GM19240 (cell line): ENCODE measurements at regions not wholly inside any gene's neighbourhood (a gene's known extent, or its start where the extent isn't known, plus 50 kb on each side); places are given as distances from the start of the nearest gene placed in this dataset.
"Not testable (repeated sequence)": the region's sequence is repeated elsewhere in the genome, so short reads cannot be mapped to it uniquely, and the experiment has no call there.

Experiments
- DNase-seq: peaks from one replicate; pipeline ENCODE4 v3.0.0; 2011; ENCODE audit warnings: low spot score; ENCODE audit not compliant: insufficient read length

DNA sequence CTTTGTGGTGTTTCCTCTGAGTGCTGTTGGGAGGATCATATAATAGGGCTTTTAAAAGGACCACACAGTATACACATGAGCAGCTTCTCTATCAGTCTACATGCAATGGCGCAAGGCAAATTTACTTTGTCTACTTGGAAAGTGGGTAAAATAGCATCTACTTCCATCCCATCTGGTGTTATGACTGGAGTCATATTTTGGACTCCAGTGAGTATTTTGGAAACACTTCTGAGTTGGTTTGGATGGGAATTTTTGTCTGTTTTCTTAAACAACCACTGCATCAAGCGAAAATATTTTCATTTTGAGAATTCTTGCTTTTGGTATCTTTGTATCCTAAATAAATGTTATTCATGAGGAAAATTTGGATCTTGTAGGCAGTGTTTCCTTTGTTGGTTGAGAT lies 220.8 kb downstream of the NMUR2 start:
- DNase-seq, result no peak

GRCh38 chr5:152181461-152181860 lies 223.6 kb downstream of the NMUR2 start:
- DNase-seq, result no peak

- DNase-seq, result no peak
These were observed 226.8 kb downstream of the NMUR2 start for GRCh38 chr5:152178350-152178699.

DNA sequence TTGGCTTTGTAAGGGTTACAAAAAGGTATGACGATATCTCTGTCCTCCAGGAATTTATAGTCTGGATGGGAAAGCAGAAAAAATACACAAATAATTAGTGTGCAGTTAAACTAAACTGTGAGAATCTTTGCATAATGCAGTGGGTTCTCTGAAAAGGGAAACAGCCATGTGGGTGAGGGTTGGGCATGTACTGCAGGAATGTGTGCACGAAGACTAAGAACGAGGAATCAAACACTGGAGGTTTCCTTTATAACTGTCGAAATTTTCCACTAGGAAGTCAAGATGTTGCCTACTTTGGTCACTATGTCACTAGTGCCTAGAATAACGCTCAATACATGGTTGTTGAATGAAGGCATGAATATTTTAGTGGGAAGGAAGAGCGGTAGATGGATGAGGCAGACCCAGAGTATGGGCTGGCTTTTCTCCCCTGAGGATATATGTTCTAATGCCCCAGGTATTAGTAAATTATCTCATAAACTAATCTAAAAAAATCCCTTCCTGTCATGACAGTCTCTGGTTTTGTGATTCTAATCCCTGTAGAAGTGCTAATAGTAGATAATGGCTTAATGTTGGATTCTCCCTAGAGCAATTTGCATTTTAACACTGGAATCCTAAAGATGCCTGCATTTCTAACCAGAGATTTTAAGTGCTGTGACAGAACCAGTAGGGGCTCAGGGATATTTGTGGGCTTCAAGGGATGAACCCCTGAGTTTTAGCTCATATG lies 227.3 kb downstream of the NMUR2 start:
- no peak for DNase-seq

GRCh38 chr5:152171888-152172287 lies 233.2 kb downstream of the NMUR2 start:
- no peak for DNase-seq

DNA sequence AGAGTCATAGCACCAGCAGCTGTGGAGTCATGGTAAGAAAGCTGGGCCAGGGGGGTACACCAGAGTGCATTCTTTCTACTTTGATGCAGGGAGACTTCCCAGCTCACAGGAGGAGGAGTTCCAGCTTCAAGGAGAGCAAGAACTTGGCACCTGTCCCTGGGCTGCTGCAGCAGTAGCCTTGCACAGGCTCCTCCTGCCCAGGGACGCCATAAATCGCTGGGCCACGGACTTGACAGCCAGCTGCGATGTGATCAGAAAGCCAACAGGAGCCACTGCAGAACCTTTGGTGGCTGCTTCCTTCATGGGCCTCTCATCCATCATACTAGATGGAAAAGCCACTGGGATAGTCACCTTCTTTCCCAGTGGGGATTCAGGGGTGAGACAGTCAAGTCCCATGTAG lies 234.7 kb downstream of the NMUR2 start:
- DNase-seq, result no peak

DNA sequence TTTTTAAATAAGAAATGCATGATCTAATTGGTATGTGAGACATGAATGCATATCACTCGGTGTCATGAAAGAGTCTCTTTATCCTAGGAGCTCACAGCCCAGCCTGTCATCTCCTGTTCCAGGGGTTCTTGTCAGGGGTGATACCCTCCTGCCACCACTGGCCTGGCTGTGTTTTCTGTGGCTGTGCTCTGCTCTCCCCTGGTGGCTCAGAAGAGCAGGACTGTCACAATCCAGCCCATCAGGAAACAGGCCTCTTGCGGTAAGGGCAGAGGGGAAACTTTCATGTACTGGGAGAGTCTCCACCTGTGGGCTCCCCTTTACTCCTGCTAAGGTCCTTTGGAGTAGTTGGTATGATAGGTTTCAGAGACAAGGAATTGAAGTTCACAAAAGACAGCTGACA lies 240.2 kb upstream of the GLRA1 start:
- no peak for DNase-seq

DNA sequence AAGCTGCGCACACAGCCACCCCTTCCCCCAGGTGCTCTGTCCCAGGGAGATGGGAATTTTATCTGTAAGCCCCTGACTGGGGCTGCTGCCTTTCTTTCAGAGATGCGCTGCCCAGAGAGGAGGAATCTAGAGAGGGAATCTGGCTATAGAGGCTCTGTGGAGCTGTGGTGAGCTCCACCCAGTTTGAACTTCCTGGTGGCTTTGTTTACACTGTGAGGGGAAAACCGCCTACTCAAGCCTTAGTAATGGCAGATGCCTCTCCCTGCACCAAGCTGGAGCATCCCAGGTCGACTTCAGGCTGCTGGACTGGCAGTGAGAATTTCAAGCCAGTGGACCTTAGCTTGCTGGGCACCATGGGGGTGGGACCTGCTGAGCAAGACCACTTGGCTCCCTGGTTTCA lies 235.2 kb upstream of the GLRA1 start:
- DNase-seq, result not testable (repeated sequence)

GRCh38 chr5:152154452-152154851 lies 229.8 kb upstream of the GLRA1 start:
- DNase-seq, result not testable (repeated sequence)

DNA sequence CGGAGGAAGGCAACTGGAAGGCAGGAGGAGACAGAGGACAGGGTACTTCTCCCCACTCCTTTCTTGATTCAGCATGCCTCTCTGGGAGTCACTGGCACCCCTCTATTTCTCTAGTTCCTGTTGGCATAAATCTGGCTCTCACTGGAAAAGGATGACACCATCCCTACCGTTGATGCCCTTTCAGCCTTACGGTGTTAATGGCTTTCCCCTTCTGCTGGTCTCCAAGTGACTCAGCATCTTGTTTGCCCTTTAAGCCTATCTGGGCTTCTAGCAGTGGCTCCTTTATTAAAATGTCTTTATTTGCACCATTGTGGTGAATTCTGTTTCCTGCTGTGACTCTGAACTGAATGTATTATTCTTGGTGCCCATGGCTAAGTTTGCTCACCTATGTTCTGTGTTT lies 227.3 kb upstream of the GLRA1 start:
- DNase-seq, result no peak

DNA sequence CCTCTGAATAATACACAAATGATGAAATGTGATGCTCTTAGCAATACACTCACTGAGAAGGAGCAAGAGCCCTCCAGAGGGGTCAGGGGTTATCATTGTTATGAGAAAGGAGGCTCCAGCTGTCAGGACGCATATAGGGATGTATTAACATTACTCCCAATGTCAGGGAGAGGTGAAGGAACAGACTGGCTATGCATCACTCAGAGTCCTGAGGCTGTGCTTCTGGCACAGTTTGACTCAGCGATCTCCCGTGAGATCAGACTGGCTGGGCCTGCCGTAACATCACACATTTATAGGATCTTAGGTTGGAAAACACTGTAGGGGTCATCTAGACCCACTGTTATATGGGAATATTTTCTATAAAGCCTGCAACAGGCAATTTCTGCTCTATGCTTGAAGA lies 226.5 kb upstream of the GLRA1 start:
- no peak for DNase-seq

DNA sequence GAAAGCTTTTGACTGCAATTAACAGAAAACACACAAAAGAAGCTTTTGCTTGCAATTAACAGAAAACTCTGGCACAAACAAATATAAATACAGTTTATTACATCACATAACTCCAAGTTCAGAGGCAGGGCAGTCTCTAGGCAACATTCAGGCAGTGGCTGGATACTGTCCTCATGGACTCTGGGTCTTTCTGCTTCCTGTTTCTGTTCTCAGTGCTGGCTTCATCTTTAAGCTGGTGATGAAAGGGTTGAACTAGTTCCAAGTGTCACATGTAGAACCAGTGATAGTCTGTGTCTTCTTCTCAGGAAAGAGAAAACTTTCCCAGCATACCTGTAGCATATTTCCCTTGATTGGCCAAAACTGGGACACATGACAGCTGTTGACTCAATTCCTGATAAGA lies 222.6 kb upstream of the GLRA1 start:
- DNase-seq, result no peak

- no peak for DNase-seq
These were observed 221.9 kb upstream of the GLRA1 start for GRCh38 chr5:152146566-152146965.

- no peak for DNase-seq
These were observed 219.9 kb upstream of the GLRA1 start for GRCh38 chr5:152144556-152144955.

DNA sequence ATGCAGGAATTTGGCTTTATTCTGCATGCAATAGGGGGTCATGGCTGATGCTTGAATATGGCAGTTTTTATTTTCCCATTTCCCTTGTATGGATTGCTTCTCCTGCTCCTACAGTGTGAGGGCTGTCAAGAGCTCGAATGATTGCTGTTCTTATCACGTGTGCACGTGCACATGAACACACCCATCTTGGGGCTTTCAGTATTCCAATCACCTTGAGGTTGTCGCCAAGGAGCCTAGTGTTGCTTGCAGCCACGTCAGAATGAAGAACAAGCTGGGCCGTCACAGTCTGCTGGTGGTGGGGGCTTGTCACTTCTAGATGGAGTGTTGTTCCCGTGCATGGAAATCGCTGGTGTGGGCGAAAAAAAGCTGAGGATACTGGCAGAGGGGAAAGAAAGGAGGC lies 219.4 kb upstream of the GLRA1 start:
- no peak for DNase-seq

- DNase-seq, result peak; percentile 43
These were observed 218.3 kb upstream of the GLRA1 start for GRCh38 chr5:152142840-152143469.

DNA sequence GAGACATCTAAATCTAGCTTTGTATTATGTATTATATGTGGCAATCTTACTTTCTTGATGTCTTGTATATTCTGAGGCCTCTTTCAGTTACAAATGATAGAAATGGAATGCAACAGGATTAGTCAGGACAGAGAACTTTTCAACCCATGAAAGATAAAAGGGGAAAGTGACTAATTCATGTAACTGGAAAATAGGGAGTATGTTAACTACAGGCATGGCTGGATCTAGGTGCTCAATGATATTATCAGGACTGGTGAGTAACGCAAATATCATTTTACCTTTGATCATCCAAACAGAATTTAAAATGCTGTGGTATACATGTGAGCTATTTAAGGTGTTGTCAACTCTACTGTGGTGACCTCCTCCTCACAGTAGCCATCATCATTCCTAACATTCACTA lies 215.7 kb upstream of the GLRA1 start:
- DNase-seq, result no peak

- DNase-seq, result no peak
These were observed 212.4 kb upstream of the GLRA1 start for GRCh38 chr5:152137063-152137462.

DNA sequence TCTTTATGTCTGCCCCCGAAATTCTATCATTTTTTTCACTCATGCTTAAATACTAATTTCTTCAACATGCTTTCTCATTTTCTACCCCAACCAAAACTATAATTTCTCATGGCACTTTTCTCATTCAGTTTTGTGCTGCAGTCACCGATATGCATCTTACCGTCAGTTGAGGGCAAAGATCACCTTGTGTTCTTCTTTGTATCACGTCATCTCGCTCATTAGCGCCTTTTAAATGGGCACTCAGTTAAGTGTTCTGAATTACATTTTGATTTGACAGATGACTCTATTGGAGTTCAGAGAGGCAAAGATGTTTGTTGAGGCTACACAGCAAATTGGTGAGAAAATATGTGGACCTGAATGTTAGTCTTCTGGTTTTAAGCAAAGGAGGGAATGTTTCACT lies 211.7 kb upstream of the GLRA1 start:
- no peak for DNase-seq

GRCh38 chr5:152135827-152136226 lies 211.2 kb upstream of the GLRA1 start:
- DNase-seq, result no peak

GRCh38 chr5:152125661-152126205 lies 201.1 kb upstream of the GLRA1 start:
- DNase-seq, result no peak

DNA sequence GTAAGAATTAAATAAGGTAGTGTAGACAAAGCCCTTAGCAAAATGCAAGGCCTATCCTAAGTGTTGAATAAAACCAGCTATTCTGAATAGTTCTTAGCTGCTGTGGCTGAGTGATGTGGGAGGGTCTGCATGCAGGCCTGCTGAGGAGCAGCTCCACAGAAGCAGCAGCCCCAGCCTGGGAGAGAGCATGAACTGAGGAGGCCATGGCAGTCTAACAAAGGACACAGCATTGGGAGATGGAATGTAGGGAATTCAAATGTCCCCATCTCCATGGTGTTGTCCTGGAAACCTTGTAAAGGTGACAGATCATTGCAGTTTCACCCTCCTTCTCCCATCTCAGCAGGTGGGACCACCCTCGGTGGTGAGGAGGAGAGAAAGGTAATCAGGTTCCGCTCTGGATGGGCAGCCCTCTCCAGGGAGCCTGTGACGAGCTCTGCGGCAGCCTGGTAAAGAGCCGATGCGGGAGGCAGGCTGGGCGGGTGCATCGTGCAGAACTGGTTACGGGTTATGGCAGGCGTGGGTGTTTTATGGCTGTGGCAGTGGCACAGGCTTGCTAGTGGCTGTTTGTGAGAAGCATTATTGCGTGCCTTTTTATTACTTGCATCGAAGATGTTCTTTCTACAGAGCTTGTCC lies 199.9 kb upstream of the GLRA1 start:
- no peak for DNase-seq
